DND-41 (cell line): ENCODE measurements at regions not wholly inside any gene's neighbourhood (a gene's known extent, or its start where the extent isn't known, plus 50 kb on each side); places are given as distances from the start of the nearest gene placed in this dataset.

Experiments used
- ATAC-seq: fragments of 200-7000 bp; cut with Tn5 transposase; 3 replicates; pipeline ENCODE4 v1.9.1; 2021; ENCODE audit warnings: low read depth; ENCODE audit not compliant: insufficient read depth
- DNase-seq: peaks from one replicate; pipeline ENCODE4 v3.0.0-alpha.2; 2020
- H2AFZ ChIP-seq: 2 replicates; pipeline ENCODE4 v1.6.0; 2012; ENCODE audit warnings: low read depth, low read length
- H3K27ac ChIP-seq: 2 replicates; pipeline ENCODE4 v1.5.1; 2012; ENCODE audit warnings: low read length, inconsistent platforms
- H3K27me3 ChIP-seq: fragments of 200-600 bp; sonication (generic); 2 replicates; pipeline ENCODE4 v1.6.0; 2012; ENCODE audit warnings: low read length, mild to moderate bottlenecking, inconsistent platforms; ENCODE audit not compliant: insufficient read depth, poor library complexity
- H3K36me3 ChIP-seq: 2 replicates; pipeline ENCODE4 v1.5.1; 2012; ENCODE audit warnings: low read length, inconsistent platforms; ENCODE audit not compliant: insufficient read depth
- H3K4me1 ChIP-seq: 2 replicates; pipeline ENCODE4 v1.5.1; 2012; ENCODE audit warnings: mild to moderate bottlenecking, low read length; ENCODE audit not compliant: insufficient read depth
- H3K4me2 ChIP-seq: 2 replicates; pipeline ENCODE4 v1.6.0; 2012; ENCODE audit warnings: mild to moderate bottlenecking, moderate library complexity, low read length, inconsistent platforms; ENCODE audit not compliant: insufficient read depth
- H3K4me3 ChIP-seq, 2 experiments: fragments of 200-600 bp in 1 of 2; shearing (Covaris generic) in 1 of 2; 2 replicates each; pipeline ENCODE4 v1.5.1; 2012 to 2016; ENCODE audit warnings: inconsistent platforms in 2 of 2, low read length in 2 of 2, mild to moderate bottlenecking in 2 of 2, low read depth in 1 of 2, moderate library complexity in 1 of 2
- H3K79me2 ChIP-seq: 2 replicates; pipeline ENCODE4 v1.6.0; 2012; ENCODE audit warnings: low read length, inconsistent platforms; ENCODE audit not compliant: insufficient read depth
- H3K9ac ChIP-seq: 2 replicates; pipeline ENCODE4 v1.6.0; 2012; ENCODE audit warnings: low read depth, mild to moderate bottlenecking, inconsistent platforms, low read length, moderate library complexity
- H3K9me3 ChIP-seq: 2 replicates; pipeline ENCODE4 v1.5.1; 2012; ENCODE audit warnings: low read length, moderate library complexity, mild to moderate bottlenecking, inconsistent platforms; ENCODE audit not compliant: insufficient read depth, severe bottlenecking
- H4K20me1 ChIP-seq: 2 replicates; pipeline ENCODE4 v1.6.0; 2012; ENCODE audit warnings: low read length; ENCODE audit not compliant: insufficient read depth
- EZH2 ChIP-seq: IDR thresholded peaks from 3 replicates; pipeline ENCODE4 v1.6.1; 2012; ENCODE audit warnings: borderline replicate concordance, low read depth, mild to moderate bottlenecking, moderate library complexity, low read length, inconsistent platforms; ENCODE audit not compliant: severe bottlenecking
- TF ChIP-seq, protein P1 (sequence below): IDR thresholded peaks from 2 replicates; pipeline ENCODE4 v1.5.1; 2012; ENCODE audit warnings: borderline replicate concordance, low read length, moderate library complexity, mild to moderate bottlenecking; ENCODE audit not compliant: poor library complexity, severe bottlenecking; ENCODE audit errors: extremely low read depth

DNA sequence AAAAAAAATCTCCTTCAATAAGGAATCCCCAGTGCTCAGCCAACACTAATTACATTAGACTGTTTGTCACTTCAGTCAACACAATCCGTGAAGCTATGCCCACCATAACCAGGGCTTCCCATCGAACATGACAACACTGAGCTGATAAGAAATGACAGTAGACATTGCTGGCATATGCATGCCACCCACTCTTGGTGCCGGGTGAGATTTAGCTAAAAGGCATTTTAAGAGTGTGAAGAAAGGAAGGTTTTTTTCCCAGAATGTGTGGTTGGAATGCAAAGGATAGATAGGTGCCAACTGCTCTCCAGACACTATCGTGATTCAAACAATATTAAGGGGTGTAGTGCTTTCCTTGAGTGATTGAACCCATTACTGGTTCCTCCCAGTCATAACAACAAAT, 344.0 kb upstream of the LMCD1 start:
- TF ChIP-seq EZH2: no peak
- Histone ChIP-seq H3K9ac (no peak overlapping the region), H3K4me3 (no peak overlapping the region), H2AFZ (no peak overlapping the region), H3K4me1 (no peaks in the 10 kb centered on the region), H3K27ac (no peak overlapping the region), H3K9me3 (no peaks in the 10 kb centered on the region), H3K79me2 (no peaks in the 10 kb centered on the region), H3K4me2 (no peak overlapping the region), H3K27me3 (peaks cover 2% of the 10 kb centered on the region), H4K20me1 (no peaks in the 10 kb centered on the region), H3K36me3 (no peaks in the 10 kb centered on the region)
- DNase-seq (no peak), ATAC-seq (no peak)

- Histone ChIP-seq H3K27ac (no peak overlapping the region), H3K9ac (no peak overlapping the region)
Observed at GRCh38 chr3:8164145-8164544, 337.5 kb upstream of the LMCD1 start.

GRCh38 chr3:8166014-8166413, 335.6 kb upstream of the LMCD1 start:
- no peak overlapping the region for H3K27ac ChIP-seq
- DNase-seq: no peak

More at GRCh38 chr3:8164145-8164544, 337.5 kb upstream of the LMCD1 start:
- Histone ChIP-seq H3K4me1 (no peaks in the 10 kb centered on the region), H3K9me3 (no peaks in the 10 kb centered on the region), H4K20me1 (no peaks in the 10 kb centered on the region), H3K27me3 (peaks cover 2% of the 10 kb centered on the region), H3K79me2 (no peaks in the 10 kb centered on the region), H3K4me3 (no peak overlapping the region), H2AFZ (no peak overlapping the region), H3K36me3 (no peaks in the 10 kb centered on the region), H3K4me2 (no peak overlapping the region)
- ATAC-seq (no peak), DNase-seq (no peak)
- TF ChIP-seq, protein P1, sequence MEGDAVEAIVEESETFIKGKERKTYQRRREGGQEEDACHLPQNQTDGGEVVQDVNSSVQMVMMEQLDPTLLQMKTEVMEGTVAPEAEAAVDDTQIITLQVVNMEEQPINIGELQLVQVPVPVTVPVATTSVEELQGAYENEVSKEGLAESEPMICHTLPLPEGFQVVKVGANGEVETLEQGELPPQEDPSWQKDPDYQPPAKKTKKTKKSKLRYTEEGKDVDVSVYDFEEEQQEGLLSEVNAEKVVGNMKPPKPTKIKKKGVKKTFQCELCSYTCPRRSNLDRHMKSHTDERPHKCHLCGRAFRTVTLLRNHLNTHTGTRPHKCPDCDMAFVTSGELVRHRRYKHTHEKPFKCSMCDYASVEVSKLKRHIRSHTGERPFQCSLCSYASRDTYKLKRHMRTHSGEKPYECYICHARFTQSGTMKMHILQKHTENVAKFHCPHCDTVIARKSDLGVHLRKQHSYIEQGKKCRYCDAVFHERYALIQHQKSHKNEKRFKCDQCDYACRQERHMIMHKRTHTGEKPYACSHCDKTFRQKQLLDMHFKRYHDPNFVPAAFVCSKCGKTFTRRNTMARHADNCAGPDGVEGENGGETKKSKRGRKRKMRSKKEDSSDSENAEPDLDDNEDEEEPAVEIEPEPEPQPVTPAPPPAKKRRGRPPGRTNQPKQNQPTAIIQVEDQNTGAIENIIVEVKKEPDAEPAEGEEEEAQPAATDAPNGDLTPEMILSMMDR: no peak
- no peak for TF ChIP-seq EZH2

GRCh38 chr3:8170971-8171508, 330.6 kb upstream of the LMCD1 start:
- no peak for DNase-seq
- no peaks in the 10 kb centered on the region for H3K27me3 ChIP-seq

More at GRCh38 chr3:8166014-8166413, 335.6 kb upstream of the LMCD1 start:
- TF ChIP-seq, protein P1: no peak
- TF ChIP-seq EZH2: no peak
- Histone ChIP-seq H3K4me3 (no peak overlapping the region), H3K36me3 (no peaks in the 10 kb centered on the region), H3K27me3 (no peaks in the 10 kb centered on the region), H3K9ac (no peak overlapping the region), H3K79me2 (no peaks in the 10 kb centered on the region), H2AFZ (no peak overlapping the region), H4K20me1 (no peaks in the 10 kb centered on the region), H3K9me3 (no peaks in the 10 kb centered on the region), H3K4me2 (no peak overlapping the region), H3K4me1 (no peaks in the 10 kb centered on the region)
- no peak for ATAC-seq

More at GRCh38 chr3:8170971-8171508, 330.6 kb upstream of the LMCD1 start:
- no peaks in the 10 kb centered on the region for H3K36me3 ChIP-seq
- H2AFZ ChIP-seq: no peak overlapping the region
- H3K27ac ChIP-seq: no peak overlapping the region
- ATAC-seq: no peak
- no peaks in the 10 kb centered on the region for H4K20me1 ChIP-seq
- H3K79me2 ChIP-seq: no peaks in the 10 kb centered on the region
- H3K9ac ChIP-seq: no peak overlapping the region
- H3K4me2 ChIP-seq: no peak overlapping the region
- TF ChIP-seq EZH2: no peak
- TF ChIP-seq, protein P1: no peak
- no peaks in the 10 kb centered on the region for H3K9me3 ChIP-seq
- no peaks in the 10 kb centered on the region for H3K4me1 ChIP-seq
- H3K4me3 ChIP-seq: no peak overlapping the region
